Kidney epithelial cell (primary cell): ENCODE measurements at regions not wholly inside any gene's neighbourhood (a gene's known extent, or its start where the extent isn't known, plus 50 kb on each side); places are given as distances from the start of the nearest gene placed in this dataset.
A peak's percentile ranks its signal among the peaks of the same experiment; 100 is the strongest.

Experiments used
- DNase-seq: peaks from one replicate; pipeline ENCODE4 v3.0.0-alpha.2; 2010; ENCODE audit warnings: low read depth
- H3K27me3 ChIP-seq: 2 replicates; pipeline ENCODE4 v1.6.0; 2011; ENCODE audit warnings: low read length; ENCODE audit not compliant: control insufficient read depth, insufficient read depth
- H3K36me3 ChIP-seq: 2 replicates; pipeline ENCODE4 v1.5.1; 2011; ENCODE audit warnings: low read length; ENCODE audit not compliant: control insufficient read depth, insufficient read depth
- H3K4me3 ChIP-seq: 2 replicates; pipeline ENCODE4 v1.5.1; 2011; ENCODE audit warnings: low read depth, mild to moderate bottlenecking, control low read depth, low read length
- TF ChIP-seq, protein P1 (sequence below): IDR thresholded peaks from 2 replicates; pipeline ENCODE4 v1.5.1; 2011; ENCODE audit warnings: mild to moderate bottlenecking, moderate library complexity, low read length, control low read depth, inconsistent platforms; ENCODE audit not compliant: insufficient read depth, poor library complexity, severe bottlenecking

DNA sequence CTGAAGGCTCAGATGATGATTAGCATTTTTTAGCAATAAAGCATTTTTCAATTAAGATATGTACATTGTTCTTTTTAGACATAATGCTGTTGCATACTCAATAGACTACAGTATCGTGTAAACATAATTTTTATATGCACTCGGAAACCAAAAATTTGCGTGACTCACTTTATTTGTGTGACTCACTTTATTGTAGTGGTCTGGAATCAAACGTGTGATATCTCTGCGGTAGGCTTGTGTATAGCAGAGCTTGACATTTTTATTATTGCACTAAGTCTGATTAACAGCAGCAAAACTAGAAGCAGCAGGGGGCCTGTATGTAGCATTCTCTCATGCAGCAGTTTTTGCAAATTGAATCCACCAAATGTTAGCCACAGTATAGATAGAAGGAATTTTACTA is 119.1 kb upstream of the PRDX4 start:
- no peaks in the 10 kb centered on the region for H3K27me3 ChIP-seq
- H3K4me3 ChIP-seq, result no peak overlapping the region
- TF ChIP-seq, protein P1, sequence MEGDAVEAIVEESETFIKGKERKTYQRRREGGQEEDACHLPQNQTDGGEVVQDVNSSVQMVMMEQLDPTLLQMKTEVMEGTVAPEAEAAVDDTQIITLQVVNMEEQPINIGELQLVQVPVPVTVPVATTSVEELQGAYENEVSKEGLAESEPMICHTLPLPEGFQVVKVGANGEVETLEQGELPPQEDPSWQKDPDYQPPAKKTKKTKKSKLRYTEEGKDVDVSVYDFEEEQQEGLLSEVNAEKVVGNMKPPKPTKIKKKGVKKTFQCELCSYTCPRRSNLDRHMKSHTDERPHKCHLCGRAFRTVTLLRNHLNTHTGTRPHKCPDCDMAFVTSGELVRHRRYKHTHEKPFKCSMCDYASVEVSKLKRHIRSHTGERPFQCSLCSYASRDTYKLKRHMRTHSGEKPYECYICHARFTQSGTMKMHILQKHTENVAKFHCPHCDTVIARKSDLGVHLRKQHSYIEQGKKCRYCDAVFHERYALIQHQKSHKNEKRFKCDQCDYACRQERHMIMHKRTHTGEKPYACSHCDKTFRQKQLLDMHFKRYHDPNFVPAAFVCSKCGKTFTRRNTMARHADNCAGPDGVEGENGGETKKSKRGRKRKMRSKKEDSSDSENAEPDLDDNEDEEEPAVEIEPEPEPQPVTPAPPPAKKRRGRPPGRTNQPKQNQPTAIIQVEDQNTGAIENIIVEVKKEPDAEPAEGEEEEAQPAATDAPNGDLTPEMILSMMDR, result no peak
- no peaks in the 10 kb centered on the region for H3K36me3 ChIP-seq
- no peak for DNase-seq

DNA sequence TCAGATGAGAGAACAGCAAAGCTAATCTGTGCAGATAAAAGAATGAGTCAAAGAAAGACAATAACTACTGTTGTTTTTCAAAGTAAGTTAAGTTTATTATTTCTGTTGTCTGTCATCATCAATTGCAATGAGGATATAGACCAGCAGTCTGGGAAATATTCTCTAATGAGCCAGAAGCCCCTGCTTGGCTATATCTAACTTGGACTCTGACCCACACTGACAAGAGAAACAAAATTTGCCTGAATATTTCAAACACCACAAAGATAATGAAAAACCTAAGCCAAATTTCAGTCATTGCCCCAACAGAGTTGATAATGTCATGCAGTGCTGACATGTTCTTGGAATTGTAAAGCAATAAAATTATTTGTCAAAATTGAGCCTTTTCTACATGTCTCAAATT is 115.0 kb upstream of the PRDX4 start:
- DNase-seq, result no peak
- H3K27me3 ChIP-seq, result no peaks in the 10 kb centered on the region
- H3K36me3 ChIP-seq, result no peaks in the 10 kb centered on the region
- H3K4me3 ChIP-seq, result no peak overlapping the region
- TF ChIP-seq, protein P1, result no peak

DNA sequence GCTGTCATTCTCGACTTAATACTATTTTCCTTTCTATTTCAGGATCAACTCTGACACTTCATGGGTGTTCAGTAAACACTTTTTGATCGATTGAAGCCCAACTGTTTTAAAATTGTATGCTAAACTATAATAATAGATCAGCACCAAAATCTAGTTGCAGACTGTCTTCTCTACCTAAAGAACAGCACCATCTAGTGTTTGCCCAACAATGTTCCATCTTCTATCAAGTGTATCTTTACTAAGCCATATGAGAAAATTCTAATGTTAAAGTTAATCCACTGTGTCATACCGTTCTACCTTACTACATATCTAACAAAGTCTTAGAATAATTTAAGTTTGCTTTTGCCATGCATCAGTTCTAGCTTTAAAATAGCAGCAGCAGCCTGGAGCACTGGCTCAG is 113.0 kb upstream of the PRDX4 start:
- peak; percentile 1 for DNase-seq
- H3K36me3 ChIP-seq, result no peaks in the 10 kb centered on the region
- no peak overlapping the region for H3K4me3 ChIP-seq
- H3K27me3 ChIP-seq, result no peaks in the 10 kb centered on the region
- TF ChIP-seq, protein P1, result peak; percentile 39

DNA sequence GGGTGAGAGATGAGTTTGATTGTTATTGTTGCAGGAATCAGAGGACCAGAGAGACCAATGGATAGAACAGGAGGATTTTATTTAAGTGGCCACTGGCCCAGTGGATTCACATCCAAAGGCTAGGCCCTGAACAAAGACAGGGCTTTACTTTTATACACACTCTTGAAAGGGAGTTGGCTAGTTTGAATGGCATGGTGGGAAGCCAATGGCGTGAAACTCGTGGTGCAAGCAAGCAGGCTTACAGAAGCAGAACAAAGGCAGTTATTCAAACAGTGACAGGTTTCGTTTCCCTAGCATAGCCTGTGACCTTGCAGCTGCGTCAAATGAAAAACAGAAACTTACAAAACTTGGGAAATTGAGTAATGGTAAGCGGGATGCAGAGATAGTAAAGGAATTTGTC is 110.2 kb upstream of the PRDX4 start:
- DNase-seq, result no peak
- no peaks in the 10 kb centered on the region for H3K36me3 ChIP-seq
- TF ChIP-seq, protein P1, result no peak
- no peaks in the 10 kb centered on the region for H3K27me3 ChIP-seq
- H3K4me3 ChIP-seq, result no peak overlapping the region

DNA sequence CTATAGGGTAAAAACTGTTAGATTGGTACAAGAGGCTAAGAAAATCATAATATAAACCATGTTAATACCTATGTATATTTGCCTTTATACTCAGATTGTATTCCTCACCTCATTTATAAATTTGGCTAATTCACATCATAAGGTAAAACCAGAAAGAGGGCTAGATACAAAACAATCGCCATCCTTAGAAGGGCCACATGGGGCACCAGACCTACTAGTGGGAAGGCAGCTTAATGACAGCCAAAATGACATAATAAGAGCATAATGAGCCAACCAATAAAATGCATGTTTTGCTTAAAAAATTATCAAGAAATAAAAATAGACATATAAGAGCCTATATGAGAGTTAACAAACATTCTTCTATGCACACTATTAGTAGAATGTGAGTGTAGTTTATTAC is 107.3 kb upstream of the PRDX4 start:
- TF ChIP-seq, protein P1, result no peak
- Histone ChIP-seq H3K27me3 (no peaks in the 10 kb centered on the region), H3K4me3 (no peak overlapping the region), H3K36me3 (no peaks in the 10 kb centered on the region)
- DNase-seq, result no peak

DNA sequence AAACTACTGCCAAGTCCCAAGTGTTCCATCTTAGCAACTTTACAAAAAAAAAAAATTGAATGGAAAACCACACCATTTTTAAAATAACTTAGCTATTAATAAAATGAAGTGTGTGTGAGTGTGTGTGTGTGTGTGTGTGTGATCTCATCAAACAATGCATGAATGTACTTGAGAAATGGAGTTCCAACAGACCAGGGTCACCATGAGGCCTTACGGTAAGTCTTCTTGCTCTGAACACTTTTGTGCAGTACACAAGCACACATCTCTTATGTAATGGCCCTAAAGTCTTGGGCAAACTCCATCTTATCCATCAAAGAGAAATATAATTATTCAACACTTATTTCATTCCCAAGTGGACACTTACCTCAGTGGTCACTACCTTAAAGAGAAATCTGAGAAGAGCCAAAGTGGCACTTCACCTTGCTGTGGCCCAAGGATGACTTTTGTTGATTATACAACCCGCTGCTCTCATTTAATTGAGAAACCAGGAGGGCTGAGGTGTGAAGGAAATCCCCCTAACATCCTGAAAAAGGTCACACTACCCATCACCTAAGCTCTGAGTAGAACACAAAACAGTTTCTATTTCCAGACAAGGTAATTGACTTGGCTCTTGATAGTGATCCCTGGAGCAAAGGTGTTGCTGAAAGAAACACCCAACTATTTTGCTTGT is 96.5 kb upstream of the PRDX4 start:
- no peaks in the 10 kb centered on the region for H3K36me3 ChIP-seq
- TF ChIP-seq, protein P1, result no peak
- DNase-seq, result no peak
- no peaks in the 10 kb centered on the region for H3K27me3 ChIP-seq
- H3K4me3 ChIP-seq, result no peak overlapping the region
